OCI-LY7 (cell line): ENCODE measurements at regions not wholly inside any gene's neighbourhood (a gene's known extent, or its start where the extent isn't known, plus 50 kb on each side); places are given as distances from the start of the nearest gene placed in this dataset.
"Not testable (repeated sequence)": the region's sequence is repeated elsewhere in the genome, so short reads cannot be mapped to it uniquely, and the experiment has no call there.

Source experiments
- EZH2phosphoT487 ChIP-seq: fragments of 200-600 bp; sonication (generic); IDR thresholded peaks from 2 replicates; pipeline ENCODE4 v1.6.1; 2018; ENCODE audit warnings: low read depth, borderline replicate concordance, mild to moderate bottlenecking, mixed run types, antibody characterized with exemption, low read length, moderate library complexity, mixed read lengths
- TF ChIP-seq, protein P1 (sequence below): fragments of 200-600 bp; sonication (generic); conservative IDR thresholded peaks from 2 replicates; pipeline ENCODE4 v1.5.1; 2014; ENCODE audit warnings: mild to moderate bottlenecking, antibody characterized with exemption, low read length, moderate library complexity, mixed read lengths

DNA sequence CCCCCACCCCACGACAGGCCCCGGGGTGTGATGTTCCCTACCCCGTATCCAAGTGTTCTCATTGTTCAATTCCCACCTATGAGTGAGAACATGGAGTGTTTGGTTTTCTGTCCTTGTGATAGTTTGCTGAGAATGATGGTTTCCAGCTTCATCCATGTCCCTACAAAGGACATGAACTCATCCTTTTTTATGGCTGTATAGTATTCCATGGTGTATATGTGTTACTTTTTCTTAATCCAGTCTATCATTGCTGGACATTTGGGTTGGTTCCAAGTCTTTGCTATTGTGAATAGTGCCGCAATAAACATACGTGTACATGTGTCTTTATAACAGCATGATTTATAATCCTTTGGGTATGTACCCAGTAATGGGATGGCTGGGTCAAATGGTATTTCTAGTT lies 99.3 kb upstream of the RNU6-1 start:
- TF ChIP-seq, protein P1, sequence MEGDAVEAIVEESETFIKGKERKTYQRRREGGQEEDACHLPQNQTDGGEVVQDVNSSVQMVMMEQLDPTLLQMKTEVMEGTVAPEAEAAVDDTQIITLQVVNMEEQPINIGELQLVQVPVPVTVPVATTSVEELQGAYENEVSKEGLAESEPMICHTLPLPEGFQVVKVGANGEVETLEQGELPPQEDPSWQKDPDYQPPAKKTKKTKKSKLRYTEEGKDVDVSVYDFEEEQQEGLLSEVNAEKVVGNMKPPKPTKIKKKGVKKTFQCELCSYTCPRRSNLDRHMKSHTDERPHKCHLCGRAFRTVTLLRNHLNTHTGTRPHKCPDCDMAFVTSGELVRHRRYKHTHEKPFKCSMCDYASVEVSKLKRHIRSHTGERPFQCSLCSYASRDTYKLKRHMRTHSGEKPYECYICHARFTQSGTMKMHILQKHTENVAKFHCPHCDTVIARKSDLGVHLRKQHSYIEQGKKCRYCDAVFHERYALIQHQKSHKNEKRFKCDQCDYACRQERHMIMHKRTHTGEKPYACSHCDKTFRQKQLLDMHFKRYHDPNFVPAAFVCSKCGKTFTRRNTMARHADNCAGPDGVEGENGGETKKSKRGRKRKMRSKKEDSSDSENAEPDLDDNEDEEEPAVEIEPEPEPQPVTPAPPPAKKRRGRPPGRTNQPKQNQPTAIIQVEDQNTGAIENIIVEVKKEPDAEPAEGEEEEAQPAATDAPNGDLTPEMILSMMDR: not testable (repeated sequence)
- not testable (repeated sequence) for TF ChIP-seq EZH2phosphoT487
